GM21825 (cell line): ENCODE measurements at regions not wholly inside any gene's neighbourhood (a gene's known extent, or its start where the extent isn't known, plus 50 kb on each side); places are given as distances from the start of the nearest gene placed in this dataset.

Experiments
- ATAC-seq: cut with Tn5 transposase; IDR thresholded peaks from one replicate; pipeline ENCODE4 v1.9.1; 2021; ENCODE audit warnings: mild to moderate bottlenecking, moderate library complexity; ENCODE audit not compliant: unreplicated experiment

GRCh38 chr6:63371104-63371715, 51.4 kb upstream of the LGSN start:
- ATAC-seq: no peak

- no peak for ATAC-seq
These were observed 53.3 kb upstream of the LGSN start for GRCh38 chr6:63372951-63373533.

GRCh38 chr6:63389191-63389844, 69.5 kb upstream of the LGSN start:
- ATAC-seq: no peak

GRCh38 chr6:63391203-63391970, 71.6 kb upstream of the LGSN start:
- no peak for ATAC-seq

GRCh38 chr6:63392092-63392724, 72.4 kb upstream of the LGSN start:
- no peak for ATAC-seq

GRCh38 chr6:63394656-63395308, 75.0 kb upstream of the LGSN start:
- no peak for ATAC-seq

- no peak for ATAC-seq
These were observed 75.6 kb upstream of the LGSN start for GRCh38 chr6:63395381-63395780.

- ATAC-seq: no peak
These were observed 83.9 kb upstream of the LGSN start for GRCh38 chr6:63403725-63404124.

GRCh38 chr6:63410435-63411426, 90.9 kb upstream of the LGSN start:
- ATAC-seq: no peak

GRCh38 chr6:63415286-63415685, 95.5 kb upstream of the LGSN start:
- no peak for ATAC-seq

GRCh38 chr6:63418741-63419140, 99.0 kb upstream of the LGSN start:
- ATAC-seq: no peak

- ATAC-seq: no peak
These were observed 104.9 kb upstream of the LGSN start for GRCh38 chr6:63424636-63425035.

- ATAC-seq: no peak
These were observed 105.7 kb upstream of the LGSN start for GRCh38 chr6:63425493-63425892.

GRCh38 chr6:63426844-63427243, 107.1 kb upstream of the LGSN start:
- ATAC-seq: no peak

GRCh38 chr6:63427951-63428350, 108.2 kb upstream of the LGSN start:
- ATAC-seq: no peak

- ATAC-seq: no peak
These were observed 111.3 kb upstream of the LGSN start for GRCh38 chr6:63430985-63431519.

GRCh38 chr6:63434943-63435342, 115.2 kb upstream of the LGSN start:
- no peak for ATAC-seq

- no peak for ATAC-seq
These were observed 116.6 kb upstream of the LGSN start for GRCh38 chr6:63436356-63436755.

GRCh38 chr6:63437058-63437457, 117.3 kb upstream of the LGSN start:
- ATAC-seq: no peak
